H1 (cell line): ENCODE measurements at regions not wholly inside any gene's neighbourhood (a gene's known extent, or its start where the extent isn't known, plus 50 kb on each side); places are given as distances from the start of the nearest gene placed in this dataset.

Source experiments
- CHD1 ChIP-seq: IDR thresholded peaks from 2 replicates; pipeline ENCODE4 v1.6.1; 2012; ENCODE audit warnings: low read depth, low read length, improper control_type of control experiment
- EZH2 ChIP-seq: fragments of 200-600 bp; sonication (generic); IDR thresholded peaks from 2 replicates; pipeline ENCODE4 v1.7.1; 2012; ENCODE audit warnings: low read depth, mild to moderate bottlenecking, moderate library complexity, low read length, inconsistent platforms; ENCODE audit not compliant: severe bottlenecking
- FOSL1 ChIP-seq: IDR thresholded peaks from 2 replicates; pipeline ENCODE4 v1.6.1; 2011; ENCODE audit warnings: mild to moderate bottlenecking, low read depth, low read length, moderate library complexity; ENCODE audit not compliant: insufficient read depth

DNA sequence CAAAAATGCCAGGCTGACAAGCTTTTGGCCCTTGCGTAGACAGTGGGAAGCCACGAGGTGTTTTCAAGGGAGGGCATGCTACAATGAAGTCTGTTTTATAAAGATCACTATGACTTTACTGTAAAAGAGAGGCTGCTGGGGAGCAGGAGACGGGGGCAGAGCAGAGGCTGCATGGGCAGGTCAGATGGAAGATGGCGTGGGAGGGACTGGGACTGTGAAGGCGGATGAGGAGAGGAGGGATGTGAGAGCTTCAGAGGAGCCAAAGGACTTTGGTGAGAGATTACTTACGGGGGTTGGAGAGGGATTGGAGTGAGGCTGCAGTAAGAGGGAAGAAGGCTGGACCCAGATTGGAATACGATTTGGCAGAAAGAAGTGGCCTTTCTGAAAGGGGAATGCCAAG lies 86.6 kb upstream of the PCBD1 start:
- TF ChIP-seq CHD1 (no peak), EZH2 (no peak), FOSL1 (no peak)
